HEK293 (cell line): ENCODE measurements at regions not wholly inside any gene's neighbourhood (a gene's known extent, or its start where the extent isn't known, plus 50 kb on each side); places are given as distances from the start of the nearest gene placed in this dataset.

Source experiments
- CTCF ChIA-PET: fragments of 350-600 bp; formaldehyde crosslinking; extraction: SDS; loops from one replicate; lab custom pipeline; 2021; ENCODE audit warnings: antibody characterized with exemption; lab: Yijun Ruan, JAX
- POLR2A ChIA-PET: fragments of 300-600 bp; formaldehyde crosslinking; extraction: SDS; loops from one replicate; lab custom pipeline; 2020; ENCODE audit warnings: antibody characterized with exemption, inconsistent platforms; lab: Yijun Ruan, JAX
- H3K27ac ChIP-seq: fragments of 200-500 bp; sonication (Bioruptor generic); 2 replicates; pipeline ENCODE4 v1.5.1; 2014; ENCODE audit warnings: low read depth, low read length, control low read depth, inconsistent platforms; ENCODE audit errors: extremely low read depth
- H3K36me3 ChIP-seq, 2 experiments: fragments of 200-500 bp in 1 of 2; sonication (Bioruptor generic) in 1 of 2; 1 replicate in 1 of 2; 2 replicates in 1 of 2; pipeline ENCODE4 v1.5.1; 2014 to 2017; ENCODE audit warnings: inconsistent platforms in 2 of 2, low read length in 2 of 2; ENCODE audit not compliant: control insufficient read depth in 2 of 2, insufficient read depth in 1 of 2
- H3K4me1 ChIP-seq: fragments of 200-500 bp; sonication (Bioruptor generic); 2 replicates; pipeline ENCODE4 v1.5.1; 2014; ENCODE audit warnings: mild to moderate bottlenecking, low read length, inconsistent platforms; ENCODE audit not compliant: control insufficient read depth, insufficient read depth
- H3K4me3 ChIP-seq: 2 replicates; pipeline ENCODE4 v1.5.1; 2011; ENCODE audit warnings: low read depth, mild to moderate bottlenecking, control low read depth, low read length, moderate library complexity
- H3K9me3 ChIP-seq: fragments of 200-500 bp; sonication (Bioruptor generic); 2 replicates; pipeline ENCODE4 v1.5.1; 2014; ENCODE audit warnings: low read depth, low read length, inconsistent platforms; ENCODE audit not compliant: control insufficient read depth, insufficient read depth
- HOXA7 ChIP-seq: sonication (generic); formaldehyde crosslinking; IDR thresholded peaks from 2 replicates; pipeline ENCODE4 v1.8.1; 2022; ENCODE audit warnings: missing genetic modification reagents, borderline replicate concordance
- KLF8 ChIP-seq: fragments of 450-650 bp; formaldehyde crosslinking; IDR thresholded peaks from 2 replicates; pipeline ENCODE4 v1.5.1; 2016; ENCODE audit warnings: missing biosample characterization, missing genetic modification characterization
- PRDM1 ChIP-seq: fragments of 450-650 bp; formaldehyde crosslinking; IDR thresholded peaks from 2 replicates; pipeline ENCODE4; 2016; ENCODE audit warnings: missing biosample characterization, missing genetic modification characterization
- RBAK ChIP-seq: fragments of 450-650 bp; formaldehyde crosslinking; IDR thresholded peaks from 2 replicates; pipeline ENCODE4 v1.5.1; 2016; ENCODE audit warnings: missing biosample characterization, missing genetic modification characterization
- SP2 ChIP-seq: fragments of 450-650 bp; formaldehyde crosslinking; IDR thresholded peaks from 2 replicates; pipeline ENCODE4 v1.5.1; 2016; ENCODE audit warnings: missing biosample characterization, missing genetic modification characterization
- SP3 ChIP-seq: fragments of 450-650 bp; formaldehyde crosslinking; IDR thresholded peaks from 2 replicates; pipeline ENCODE4 v1.5.1; 2016; ENCODE audit warnings: missing biosample characterization, missing genetic modification characterization
- TCF7L2 ChIP-seq: IDR thresholded peaks from 2 replicates; pipeline ENCODE4 v1.6.1; 2011; ENCODE audit warnings: low read depth, mild to moderate bottlenecking, inconsistent platforms, low read length, moderate library complexity, borderline replicate concordance
- ZFP69B ChIP-seq: fragments of 450-650 bp; formaldehyde crosslinking; IDR thresholded peaks from 2 replicates; pipeline ENCODE4 v1.5.1; 2016; ENCODE audit warnings: missing biosample characterization, missing genetic modification characterization
- ZNF155 ChIP-seq: fragments of 450-650 bp; formaldehyde crosslinking; IDR thresholded peaks from 2 replicates; pipeline ENCODE4 v1.5.1; 2016; ENCODE audit warnings: missing biosample characterization, missing genetic modification characterization
- ZNF341 ChIP-seq: fragments of 450-650 bp; formaldehyde crosslinking; IDR thresholded peaks from 2 replicates; pipeline ENCODE4; 2016; ENCODE audit warnings: low read depth, missing biosample characterization, missing genetic modification characterization
- ZNF501 ChIP-seq: fragments of 450-650 bp; formaldehyde crosslinking; IDR thresholded peaks from 2 replicates; pipeline ENCODE4 v1.5.1; 2016; ENCODE audit warnings: missing biosample characterization, missing genetic modification characterization
- ZNF521 ChIP-seq: fragments of 450-650 bp; formaldehyde crosslinking; IDR thresholded peaks from 2 replicates; pipeline ENCODE4 v1.5.1; 2017; ENCODE audit warnings: missing biosample characterization, mild to moderate bottlenecking, missing genetic modification characterization
- ZNF571 ChIP-seq: fragments of 450-650 bp; formaldehyde crosslinking; IDR thresholded peaks from 2 replicates; pipeline ENCODE4 v1.5.0; 2017; ENCODE audit warnings: missing biosample characterization, missing genetic modification characterization
- ZNF585B ChIP-seq: fragments of 450-650 bp; formaldehyde crosslinking; IDR thresholded peaks from 2 replicates; pipeline ENCODE4 v1.5.1; 2016; ENCODE audit warnings: missing biosample characterization, missing genetic modification characterization
- ZNF768 ChIP-seq: fragments of 450-650 bp; formaldehyde crosslinking; IDR thresholded peaks from 2 replicates; pipeline ENCODE4 v1.5.1; 2018; ENCODE audit warnings: missing biosample characterization, mild to moderate bottlenecking, missing genetic modification characterization
- ZNF777 ChIP-seq: fragments of 450-650 bp; formaldehyde crosslinking; IDR thresholded peaks from 2 replicates; pipeline ENCODE4 v1.5.1; 2017; ENCODE audit warnings: missing biosample characterization, missing genetic modification characterization, borderline replicate concordance
- ZSCAN30 ChIP-seq: fragments of 450-650 bp; IDR thresholded peaks from 2 replicates; pipeline ENCODE4 v1.5.1; 2018; ENCODE audit warnings: missing biosample characterization, mild to moderate bottlenecking, missing genetic modification characterization, moderate library complexity
- TF ChIP-seq, protein P1 (sequence below): fragments of 450-650 bp; formaldehyde crosslinking; IDR thresholded peaks from 2 replicates; pipeline ENCODE4 v1.5.1; 2017; ENCODE audit warnings: missing biosample characterization, missing genetic modification characterization
- TF ChIP-seq, protein P2 (sequence below): fragments of 450-650 bp; formaldehyde crosslinking; IDR thresholded peaks from 2 replicates; pipeline ENCODE4 v1.5.1; 2016; ENCODE audit warnings: missing biosample characterization, missing genetic modification characterization
- TF ChIP-seq, protein P3 (sequence below): fragments of 450-650 bp; formaldehyde crosslinking; IDR thresholded peaks from 2 replicates; pipeline ENCODE4 v1.5.1; 2016; ENCODE audit warnings: missing biosample characterization, missing genetic modification characterization

DNA sequence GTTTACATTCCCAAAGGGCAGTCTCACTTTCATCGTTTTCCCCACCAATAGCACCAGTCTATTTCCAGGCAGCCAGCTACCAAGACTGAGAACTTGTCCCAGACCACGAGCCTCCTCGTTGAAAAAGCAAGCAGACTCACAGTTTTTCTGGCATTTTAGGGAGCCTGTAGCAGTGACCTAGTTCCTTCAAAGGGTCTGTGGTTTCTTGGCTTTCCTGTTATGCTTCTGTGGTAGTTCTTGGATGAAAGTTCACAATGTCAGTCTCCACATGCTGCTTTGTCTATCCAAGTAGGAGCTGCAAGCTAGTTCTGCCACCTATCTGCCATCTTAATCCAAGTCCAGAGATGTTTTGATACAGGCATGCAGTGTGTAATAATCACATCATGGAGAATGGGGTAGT is 151.6 kb upstream of the ZC4H2 start:
- ChIA-PET POLR2A (no interaction called here), CTCF (no interaction called here)
- no peaks in the 10 kb centered on the region; the same call in 1 of the 2 replicates for H3K9me3 ChIP-seq
- TF ChIP-seq KLF8 (tag by site-specific recombination) (no peak), ZNF521 (tag by site-specific recombination) (no peak), SP3 (no peak)
- H3K4me3 ChIP-seq, result no peak overlapping the region
- no peak overlapping the region for H3K27ac ChIP-seq
- no peaks in the 10 kb centered on the region for H3K36me3 ChIP-seq
- no peaks in the 10 kb centered on the region for H3K4me1 ChIP-seq

DNA sequence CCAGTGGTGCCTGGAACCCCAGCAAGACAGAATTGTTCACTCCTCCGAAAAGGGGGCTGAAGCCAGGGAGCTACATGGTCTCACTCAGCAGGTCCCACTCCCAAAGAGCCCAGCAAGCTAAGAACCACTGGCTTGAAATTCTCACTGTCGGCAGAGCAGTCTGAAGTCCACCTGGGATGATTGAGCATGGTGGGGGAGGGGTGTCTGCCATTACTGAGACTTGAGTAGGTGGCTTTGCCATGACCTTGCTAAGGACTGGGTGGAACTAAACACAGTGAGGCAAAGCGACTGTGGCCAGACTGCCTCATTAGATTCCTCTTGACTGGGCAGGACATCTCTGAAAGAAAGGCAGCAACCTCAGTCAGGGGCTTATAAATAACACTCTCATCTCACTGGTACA is 122.6 kb upstream of the ZC4H2 start:
- H3K4me3 ChIP-seq, result no peak overlapping the region
- H3K36me3 ChIP-seq, result no peaks in the 10 kb centered on the region
- H3K27ac ChIP-seq, result no peak overlapping the region
- TF ChIP-seq ZNF777 (tag by site-specific recombination), result no peak
- no peak for TF ChIP-seq ZNF521 (tag by site-specific recombination)
- no peak for TF ChIP-seq ZSCAN30 (tag by site-specific recombination)
- TF ChIP-seq ZNF585B (tag by site-specific recombination), result no peak
- H3K4me1 ChIP-seq, result no peaks in the 10 kb centered on the region
- no peaks in the 10 kb centered on the region; the same call in 1 of the 2 replicates for H3K9me3 ChIP-seq
- CTCF ChIA-PET, result interaction anchor here (0.6 kb wide), 1 partner anchor 1431 kb away, joined by 6 read pairs; no protein-coding TSS in a partner anchor
- POLR2A ChIA-PET, result no interaction called here

DNA sequence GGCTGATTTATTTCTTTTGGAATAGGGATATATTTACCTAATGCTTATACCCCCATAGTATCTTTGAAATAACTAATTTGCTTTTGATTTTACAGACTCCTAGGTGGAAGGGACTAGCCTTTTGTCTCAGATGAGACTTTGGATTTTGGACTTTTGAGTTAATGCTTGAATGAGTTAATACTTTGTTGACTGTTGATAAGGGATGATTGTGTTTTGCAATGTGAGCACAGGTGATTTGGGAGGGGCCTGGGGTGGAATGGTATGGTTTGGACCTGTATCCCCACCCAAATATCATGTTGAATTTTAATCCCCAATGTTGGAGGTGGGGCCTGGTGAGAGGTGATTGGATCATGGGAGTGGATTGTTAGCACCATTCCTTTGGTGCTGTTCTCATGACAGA is 117.4 kb upstream of the ZC4H2 start:
- TF ChIP-seq, protein P1, sequence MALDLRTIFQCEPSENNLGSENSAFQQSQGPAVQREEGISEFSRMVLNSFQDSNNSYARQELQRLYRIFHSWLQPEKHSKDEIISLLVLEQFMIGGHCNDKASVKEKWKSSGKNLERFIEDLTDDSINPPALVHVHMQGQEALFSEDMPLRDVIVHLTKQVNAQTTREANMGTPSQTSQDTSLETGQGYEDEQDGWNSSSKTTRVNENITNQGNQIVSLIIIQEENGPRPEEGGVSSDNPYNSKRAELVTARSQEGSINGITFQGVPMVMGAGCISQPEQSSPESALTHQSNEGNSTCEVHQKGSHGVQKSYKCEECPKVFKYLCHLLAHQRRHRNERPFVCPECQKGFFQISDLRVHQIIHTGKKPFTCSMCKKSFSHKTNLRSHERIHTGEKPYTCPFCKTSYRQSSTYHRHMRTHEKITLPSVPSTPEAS (tag by site-specific recombination), result no peak
- TF ChIP-seq, protein P2, sequence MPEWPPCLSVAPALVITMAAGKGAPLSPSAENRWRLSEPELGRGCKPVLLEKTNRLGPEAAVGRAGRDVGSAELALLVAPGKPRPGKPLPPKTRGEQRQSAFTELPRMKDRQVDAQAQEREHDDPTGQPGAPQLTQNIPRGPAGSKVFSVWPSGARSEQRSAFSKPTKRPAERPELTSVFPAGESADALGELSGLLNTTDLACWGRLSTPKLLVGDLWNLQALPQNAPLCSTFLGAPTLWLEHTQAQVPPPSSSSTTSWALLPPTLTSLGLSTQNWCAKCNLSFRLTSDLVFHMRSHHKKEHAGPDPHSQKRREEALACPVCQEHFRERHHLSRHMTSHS (tag by site-specific recombination), result no peak
- TF ChIP-seq HOXA7 (CRISPR knock-in tag) (no peak), RBAK (tag by site-specific recombination) (no peak), ZNF155 (tag by site-specific recombination) (no peak), ZNF768 (tag by site-specific recombination) (no peak), ZNF341 (tag by site-specific recombination) (no peak)
- TF ChIP-seq, protein P3, sequence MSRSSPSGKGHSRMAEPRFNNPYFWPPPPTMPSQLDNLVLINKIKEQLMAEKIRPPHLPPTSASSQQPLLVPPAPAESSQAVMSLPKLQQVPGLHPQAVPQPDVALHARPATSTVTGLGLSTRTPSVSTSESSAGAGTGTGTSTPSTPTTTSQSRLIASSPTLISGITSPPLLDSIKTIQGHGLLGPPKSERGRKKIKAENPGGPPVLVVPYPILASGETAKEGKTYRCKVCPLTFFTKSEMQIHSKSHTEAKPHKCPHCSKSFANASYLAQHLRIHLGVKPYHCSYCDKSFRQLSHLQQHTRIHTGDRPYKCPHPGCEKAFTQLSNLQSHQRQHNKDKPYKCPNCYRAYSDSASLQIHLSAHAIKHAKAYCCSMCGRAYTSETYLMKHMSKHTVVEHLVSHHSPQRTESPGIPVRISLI (tag by site-specific recombination), result no peak
- CTCF ChIA-PET, result interaction anchor here (0.6 to 0.7 kb wide), 2 partner anchors 82 to 400 kb away, joined by 3 to 9 read pairs; no protein-coding TSS in a partner anchor
- POLR2A ChIA-PET, result no interaction called here

DNA sequence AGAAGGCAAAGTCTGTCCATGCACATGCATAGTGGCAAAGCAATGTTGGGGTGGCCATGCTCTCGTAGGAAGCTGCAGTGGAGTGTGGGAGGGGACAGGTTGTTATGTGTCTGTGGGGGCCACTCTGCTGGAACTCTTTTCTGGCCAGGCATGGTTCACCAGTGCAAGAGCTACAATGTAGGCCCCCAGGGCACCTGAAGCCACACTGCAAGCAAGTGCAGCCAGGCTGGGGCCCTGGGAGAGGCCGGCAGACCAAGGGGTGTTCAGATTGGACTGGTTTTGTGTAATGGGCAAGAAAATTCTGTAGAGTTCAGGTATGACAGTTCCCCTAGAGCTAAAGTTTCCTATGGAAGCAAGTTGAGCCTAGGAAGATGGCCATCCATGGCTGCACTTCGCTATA is 97.0 kb upstream of the ZC4H2 start:
- no peak overlapping the region for H3K4me3 ChIP-seq
- TF ChIP-seq PRDM1 (tag by site-specific recombination) (no peak), ZNF155 (tag by site-specific recombination) (no peak), TCF7L2 (no peak), ZFP69B (tag by site-specific recombination) (no peak), ZNF571 (tag by site-specific recombination) (no peak), SP2 (no peak), ZNF501 (tag by site-specific recombination) (no peak)
- TF ChIP-seq, all 188 proteins: peak for 0
- peaks cover under 1% of the 10 kb centered on the region for H3K9me3 ChIP-seq
- H3K4me1 ChIP-seq, result no peaks in the 10 kb centered on the region
- no peak overlapping the region for H3K27ac ChIP-seq
- ChIA-PET POLR2A (no interaction called here), CTCF (no interaction called here)
- H3K36me3 ChIP-seq, result no peaks in the 10 kb centered on the region

More for the DNA sequence above, 117.4 kb upstream of the ZC4H2 start:
- Histone ChIP-seq H3K9me3 (peaks cover 3% of the 10 kb centered on the region), H3K27ac (no peak overlapping the region), H3K4me3 (no peak overlapping the region), H3K36me3 (no peaks in the 10 kb centered on the region), H3K4me1 (no peaks in the 10 kb centered on the region)
